HCEC 1CT (cell line): ENCODE measurements at regions not wholly inside any gene's neighbourhood (a gene's known extent, or its start where the extent isn't known, plus 50 kb on each side); places are given as distances from the start of the nearest gene placed in this dataset.
"Not testable (repeated sequence)": the region's sequence is repeated elsewhere in the genome, so short reads cannot be mapped to it uniquely, and the experiment has no call there.

Source experiments
- DNase-seq: peaks from one replicate; pipeline ENCODE4 v3.0.0-alpha.2; 2017

GRCh38 chr1:224028802-224029201, 85.1 kb upstream of the FBXO28 start:
- not testable (repeated sequence) for DNase-seq

- not testable (repeated sequence) for DNase-seq
Measured at GRCh38 chr1:224023122-224023521, 90.8 kb upstream of the FBXO28 start.

DNA sequence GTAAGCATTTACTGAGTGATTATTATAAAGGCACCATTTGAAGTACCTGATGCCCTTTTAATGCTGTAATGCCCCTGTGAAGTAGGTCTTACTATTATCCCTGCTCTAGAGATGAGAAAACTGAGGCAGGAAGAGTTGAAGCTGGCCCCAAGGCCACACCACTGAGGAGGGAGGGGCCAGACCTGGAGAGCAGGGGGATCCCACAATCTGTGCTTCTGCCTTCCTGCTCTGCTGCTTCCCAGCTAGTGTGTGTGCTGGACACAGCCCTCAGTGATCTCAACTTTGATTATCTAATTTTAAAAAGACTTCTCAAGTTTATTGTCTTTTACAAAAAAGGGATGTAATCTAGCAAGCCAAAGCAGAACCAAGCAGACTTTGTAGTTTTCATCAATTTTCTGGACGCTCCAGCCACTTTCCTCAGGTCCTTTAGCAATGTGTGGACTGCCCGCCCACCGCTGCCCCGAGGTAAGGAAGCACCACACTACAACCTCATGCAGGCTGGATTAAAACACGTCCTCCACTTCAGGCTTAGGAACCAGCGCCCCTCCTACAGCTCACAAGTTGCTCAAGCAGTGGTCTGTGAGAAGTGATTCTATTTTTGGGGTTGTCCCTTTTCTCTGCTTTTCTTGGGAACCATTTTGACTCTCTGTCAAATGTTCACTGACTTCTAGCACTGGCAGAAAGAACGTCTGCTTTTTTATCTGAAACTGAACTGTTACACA, 91.5 kb upstream of the FBXO28 start:
- DNase-seq = not testable (repeated sequence)

DNA sequence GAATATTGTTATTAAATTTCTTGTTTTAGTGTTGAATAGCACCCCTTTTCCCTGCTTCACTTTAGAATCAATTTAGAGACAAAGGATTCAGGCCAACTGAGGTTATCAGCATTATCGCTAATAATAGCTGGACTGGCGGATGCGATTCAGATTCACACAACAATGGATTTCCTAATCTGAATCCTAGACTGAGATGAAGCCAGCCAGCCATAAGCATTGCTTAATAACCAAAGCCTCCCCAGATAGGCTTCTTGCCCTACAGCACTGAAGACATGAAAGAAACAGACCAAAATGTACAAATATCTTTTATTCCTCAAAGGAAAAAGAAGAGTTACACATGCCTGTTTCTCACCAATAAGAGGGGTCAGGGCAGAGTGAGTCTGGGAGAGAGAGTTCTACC, 94.0 kb upstream of the FBXO28 start:
- not testable (repeated sequence) for DNase-seq

DNA sequence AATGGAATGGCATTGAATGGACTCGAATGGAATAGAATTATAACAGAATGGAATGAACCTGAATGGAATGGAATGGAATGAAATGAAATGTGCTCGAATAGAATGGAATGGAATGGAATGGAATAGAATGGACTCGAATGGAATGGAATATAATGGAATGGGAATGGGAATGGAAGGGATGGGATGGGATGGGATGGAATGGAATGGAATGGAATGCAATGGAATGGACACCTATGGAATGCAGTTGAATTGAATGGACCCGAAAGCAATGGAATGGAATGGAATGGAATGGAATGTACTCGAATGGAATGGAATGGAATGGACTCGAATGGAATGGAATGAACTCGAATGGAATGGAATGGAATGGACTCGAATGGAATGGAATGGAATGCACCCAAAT, 98.1 kb upstream of the FBXO28 start:
- not testable (repeated sequence) for DNase-seq

DNA sequence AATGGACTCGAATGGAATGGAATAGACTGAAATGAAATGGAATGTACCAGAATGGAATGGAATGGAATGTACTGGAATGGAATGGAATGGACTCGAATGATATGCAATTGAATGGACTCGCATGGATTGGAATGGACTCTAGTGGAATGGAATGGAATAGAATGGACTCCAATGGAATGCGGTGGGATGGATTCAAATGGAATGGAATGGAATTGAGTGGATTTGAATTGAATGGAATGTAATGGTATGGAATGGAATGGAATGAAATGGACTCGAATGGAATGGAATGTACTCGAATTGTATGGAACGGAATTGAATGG, 99.6 kb upstream of the FBXO28 start:
- DNase-seq = no peak

GRCh38 chr1:224013626-224014329, 100.1 kb upstream of the FBXO28 start:
- DNase-seq = not testable (repeated sequence)

- DNase-seq = not testable (repeated sequence)
Measured at GRCh38 chr1:224012807-224013434, 101.0 kb upstream of the FBXO28 start.

DNA sequence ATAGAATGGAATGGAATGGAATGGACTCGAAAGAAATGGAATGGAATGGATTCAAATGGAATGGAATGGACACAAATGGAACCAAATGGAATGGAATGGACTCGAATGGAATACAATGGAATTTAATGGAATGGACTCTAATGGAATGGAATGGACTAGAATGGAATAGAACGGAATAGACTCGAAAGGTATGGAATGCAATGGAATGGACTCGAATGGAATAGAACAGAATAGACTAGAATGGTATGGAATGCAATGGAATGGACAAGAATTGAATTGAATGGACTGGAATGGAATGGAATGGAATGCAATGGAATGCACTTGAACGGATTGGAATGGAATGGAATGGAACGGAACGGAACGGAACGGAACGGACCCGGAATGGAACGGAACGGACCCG, 101.7 kb upstream of the FBXO28 start:
- not testable (repeated sequence) for DNase-seq

DNA sequence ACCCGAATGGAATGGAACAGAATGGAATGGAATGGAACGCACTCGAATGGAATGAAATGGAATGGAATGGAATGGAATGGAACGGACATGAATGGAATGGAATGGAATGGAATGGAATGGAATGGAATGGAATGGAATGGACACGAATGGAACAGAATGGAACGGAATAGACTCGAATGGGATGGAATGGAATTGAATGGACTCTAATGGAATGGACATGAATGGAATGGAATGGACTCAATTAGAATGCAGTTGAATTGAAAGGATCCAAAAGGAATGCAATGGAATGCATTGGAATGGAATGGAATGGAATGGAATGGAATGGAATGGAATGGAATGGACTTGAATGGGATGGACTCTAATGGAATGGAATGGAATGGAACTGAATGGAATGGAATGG, 102.2 kb upstream of the FBXO28 start:
- not testable (repeated sequence) for DNase-seq

- DNase-seq = not testable (repeated sequence)
Measured at GRCh38 chr1:224011153-224011552, 102.8 kb upstream of the FBXO28 start.

DNA sequence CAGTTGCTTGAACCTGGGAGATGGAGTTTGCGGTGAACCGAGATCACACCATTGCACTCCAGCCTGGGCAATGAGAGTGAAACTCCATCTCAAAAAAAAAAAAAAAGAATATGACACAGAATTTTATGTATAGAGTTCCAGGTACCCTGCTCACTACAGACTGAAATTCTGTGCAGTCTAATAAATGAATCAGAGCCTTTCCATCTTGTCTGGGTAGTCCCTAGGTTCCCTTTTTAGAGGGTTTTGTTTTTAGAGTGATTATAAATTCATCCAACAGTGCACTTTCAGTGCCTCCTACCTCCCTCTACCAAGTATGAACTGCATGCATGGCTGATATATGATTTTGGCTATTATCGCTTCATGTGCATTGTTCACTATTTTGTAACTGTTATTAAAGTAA, 107.9 kb upstream of the FBXO28 start:
- DNase-seq = not testable (repeated sequence)

GRCh38 chr1:224004552-224005315, 109.2 kb upstream of the FBXO28 start:
- peak; percentile 12 for DNase-seq

DNA sequence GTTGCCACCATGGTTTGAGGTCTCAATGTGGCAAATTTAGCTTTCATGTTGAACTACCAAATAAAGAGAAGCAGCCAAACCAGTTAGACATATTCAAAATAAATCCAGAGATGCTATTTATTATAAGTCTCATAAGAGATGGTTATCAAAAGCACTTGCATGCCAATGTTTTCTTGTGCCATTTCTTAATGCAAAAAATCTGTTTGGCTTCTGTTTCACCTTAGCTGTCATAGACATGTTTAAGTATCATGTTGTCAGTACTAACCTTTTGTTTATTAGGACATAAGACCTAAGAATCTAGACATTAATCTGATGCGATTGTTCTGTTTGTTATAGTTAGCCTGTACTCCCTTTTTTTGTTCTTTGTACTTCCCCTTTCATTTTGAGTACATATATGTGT, 110.0 kb upstream of the FBXO28 start:
- DNase-seq = not testable (repeated sequence)

GRCh38 chr1:224001757-224002156, 112.2 kb upstream of the FBXO28 start:
- DNase-seq = not testable (repeated sequence)

- DNase-seq = peak; percentile 19
Measured at GRCh38 chr1:223999761-224000160, 114.2 kb upstream of the FBXO28 start.

GRCh38 chr1:223998676-223999455, 115.0 kb upstream of the FBXO28 start:
- peak; percentile 1 for DNase-seq

DNA sequence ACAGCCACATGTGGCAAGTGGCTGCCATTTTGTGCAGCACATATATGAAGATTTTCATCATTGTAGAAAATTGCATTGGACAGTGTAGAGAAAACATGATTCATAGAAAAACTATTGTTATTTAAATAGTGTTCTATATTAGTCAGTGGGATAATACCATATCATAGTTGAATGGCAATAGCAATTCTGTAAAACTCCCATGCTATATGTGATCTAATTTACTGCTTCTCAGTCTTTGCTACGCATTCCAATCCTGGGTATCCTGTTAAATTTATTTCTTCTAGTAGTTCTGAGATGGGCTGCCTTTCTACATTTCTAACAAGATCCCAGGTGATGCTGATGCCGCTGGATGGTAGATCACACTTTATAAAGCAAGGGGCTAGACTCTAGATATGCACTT, 117.5 kb upstream of the FBXO28 start:
- peak; percentile 60 for DNase-seq

GRCh38 chr1:223992456-223993246, 121.3 kb upstream of the FBXO28 start:
- peak; percentile 97 for DNase-seq

DNA sequence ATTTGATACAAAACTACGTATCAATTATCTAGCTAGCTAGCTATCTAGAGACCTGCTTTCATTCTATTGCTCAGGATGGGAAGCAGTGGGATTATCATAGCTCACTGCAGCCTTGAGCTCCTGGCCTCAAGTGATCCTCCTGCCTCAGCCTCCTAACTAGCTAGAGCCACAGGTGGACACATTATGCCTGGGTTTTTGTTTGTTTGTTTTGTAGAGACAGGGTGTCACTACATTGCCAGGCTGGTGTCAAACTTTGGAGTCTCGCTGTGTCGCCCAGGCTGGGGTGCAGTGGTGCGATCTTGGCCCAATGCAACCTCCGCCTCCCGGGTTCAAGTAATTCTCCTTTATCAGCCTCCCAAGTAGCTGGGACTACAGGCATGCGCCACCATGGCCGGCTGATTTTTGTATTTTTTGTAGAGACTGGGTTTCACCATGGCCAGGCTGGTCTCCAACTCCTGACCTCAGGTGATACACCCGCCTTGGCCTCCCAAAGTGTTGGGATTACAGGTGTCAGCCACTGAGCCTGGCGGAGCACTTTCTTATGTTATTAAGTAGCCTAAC, 122.5 kb upstream of the FBXO28 start:
- not testable (repeated sequence) for DNase-seq

DNA sequence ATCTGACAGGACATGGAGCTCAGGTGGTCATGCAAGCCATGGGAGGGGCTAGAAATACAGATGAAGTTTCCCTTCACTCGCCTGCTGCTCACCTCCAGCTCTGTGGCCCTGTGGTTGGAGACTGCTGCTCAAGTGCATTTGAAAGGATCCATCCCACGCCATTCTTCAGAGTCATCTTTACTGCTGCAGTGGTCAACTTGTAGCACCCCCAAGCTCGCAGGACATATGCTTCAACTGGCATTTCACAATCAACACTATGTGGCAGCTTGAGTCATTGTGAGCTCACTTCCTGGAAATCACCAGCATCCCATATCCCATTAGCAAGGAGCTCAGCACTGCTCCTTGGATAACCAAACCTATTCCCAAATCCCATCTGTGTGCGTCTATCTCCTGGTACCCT, 116.2 kb upstream of the TP53BP2 start:
- peak; percentile 63 for DNase-seq
